K562 (cell line): ENCODE measurements at regions not wholly inside any gene's neighbourhood (a gene's known extent, or its start where the extent isn't known, plus 50 kb on each side); places are given as distances from the start of the nearest gene placed in this dataset.

ENCODE experiments used
- ATAC-seq: fragments of 200-7000 bp; cut with Tn5 transposase; 3 replicates; pipeline ENCODE4 v1.9.1; 2020; ENCODE audit warnings: moderate library complexity
- BruUV-seq: library from RNA; stranded (reverse); fragments of 400-500 nt; replicated peaks from 2 replicates; lab custom pipeline; 2021; lab: Mats Ljungman, UMichigan
- CTCF ChIA-PET: fragments of 300-600 bp; formaldehyde crosslinking; extraction: SDS; loops from one replicate; lab custom pipeline; 2021; ENCODE audit warnings: low intra/inter-chr PET ratio; lab: Yijun Ruan, JAX
- POLR2A ChIA-PET: fragments of 300-600, 350-650 bp; sonication (Branson Sonifier 250); formaldehyde crosslinking; extraction: SDS; loops from one replicate; lab custom pipeline; 2021; ENCODE audit warnings: antibody characterized with exemption, inconsistent platforms; lab: Yijun Ruan, JAX
- DNase-seq, 4 experiments: peaks; one replicate each; pipeline versions ENCODE4 v3.0.0 to v3.0.0-alpha.2; 2011 to 2018; ENCODE audit warnings: low spot score in 3 of 4, mixed read lengths in 3 of 4; ENCODE audit errors: extremely low read depth in 1 of 4
- FAIRE-seq: peaks from 2 replicates; lab custom pipeline; 2011; peaks lifted over from hg19 to GRCh38; lab: Jason Lieb, UNC
- H2AFZ ChIP-seq: 2 replicates; pipeline ENCODE4 v1.6.0; 2011; ENCODE audit warnings: low read depth, low read length, control low read depth, inconsistent platforms
- H3K27ac ChIP-seq: fragments of 200-600 bp; 3 replicates; pipeline ENCODE4 v1.8.0; 2011; ENCODE audit warnings: low read depth, mild to moderate bottlenecking, control low read depth, inconsistent platforms, low read length, moderate library complexity, mixed read lengths; ENCODE audit errors: extremely low read depth
- H3K27me3 ChIP-seq, 2 experiments: fragments of 300-600 bp in 1 of 2; 2 replicates in 1 of 2; 3 replicates in 1 of 2; pipeline versions ENCODE4 v1.6.0 to v1.8.0; 2011; ENCODE audit warnings: inconsistent platforms in 2 of 2, low read length in 2 of 2, mild to moderate bottlenecking in 1 of 2, mixed read lengths in 1 of 2, moderate library complexity in 1 of 2; ENCODE audit not compliant: control insufficient read depth in 2 of 2, insufficient read depth in 2 of 2
- H3K36me3 ChIP-seq: fragments of 300-600 bp; 3 replicates; pipeline ENCODE4 v1.8.0; 2011; ENCODE audit warnings: mild to moderate bottlenecking, low read length, inconsistent platforms; ENCODE audit not compliant: control insufficient read depth, insufficient read depth
- H3K4me1 ChIP-seq, 2 experiments: fragments of 200-600 bp in 1 of 2; replicated peaks in 1 of 2; 2 replicates in 1 of 2; 3 replicates in 1 of 2; pipeline versions ENCODE4 v1.5.1 to v1.8.0; 2011; ENCODE audit warnings: inconsistent platforms in 2 of 2, low read length in 2 of 2, mild to moderate bottlenecking in 1 of 2, mixed read lengths in 1 of 2, moderate library complexity in 1 of 2; ENCODE audit not compliant: control insufficient read depth in 2 of 2, insufficient read depth in 2 of 2
- H3K4me2 ChIP-seq: 2 replicates; pipeline ENCODE4 v1.6.1; 2011; ENCODE audit warnings: low read length, control low read depth, inconsistent platforms, mixed read lengths; ENCODE audit not compliant: insufficient read depth
- H3K4me3 ChIP-seq: fragments of 200-600 bp; sonication (generic), shearing (Covaris generic); 2 replicates; pipeline ENCODE4 v1.5.1; 2016; ENCODE audit warnings: control low read depth, inconsistent platforms
- H3K79me2 ChIP-seq: fragments of 200-600 bp; 3 replicates; pipeline ENCODE4 v1.8.0; 2011; ENCODE audit warnings: low read length, inconsistent platforms; ENCODE audit not compliant: control insufficient read depth, insufficient read depth
- H3K9ac ChIP-seq, 2 experiments: 2 replicates each; pipeline versions ENCODE4 v1.6.0 to v1.6.1; 2011; ENCODE audit warnings: low read depth in 2 of 2, low read length in 2 of 2, control low read depth in 1 of 2, inconsistent platforms in 1 of 2, mild to moderate bottlenecking in 1 of 2, mixed read lengths in 1 of 2; ENCODE audit not compliant: insufficient read depth in 1 of 2
- H3K9me1 ChIP-seq: one replicate; pipeline ENCODE4 v1.6.0; 2011; ENCODE audit warnings: inconsistent platforms, mild to moderate bottlenecking, low read length, moderate library complexity; ENCODE audit not compliant: control insufficient read depth, insufficient read depth
- H3K9me3 ChIP-seq: replicated peaks from 2 replicates; pipeline ENCODE4 v1.5.1; 2011; ENCODE audit warnings: low read depth, low read length, inconsistent platforms; ENCODE audit not compliant: control insufficient read depth, insufficient read depth
- H4K20me1 ChIP-seq: replicated peaks from 2 replicates; pipeline ENCODE4 v1.6.1; 2011; ENCODE audit warnings: low read length, inconsistent platforms, mixed read lengths; ENCODE audit not compliant: control insufficient read depth, insufficient read depth
- ERF ChIP-seq: fragments of 450-650 bp; formaldehyde crosslinking; IDR thresholded peaks from 2 replicates; pipeline ENCODE4 v1.4.0; 2020; ENCODE audit warnings: mild to moderate bottlenecking, mixed read lengths
- FOXM1 ChIP-seq, 2 experiments: fragments of 450-650 bp in 1 of 2; sonication (generic) in 1 of 2; formaldehyde crosslinking in 1 of 2; IDR thresholded peaks; 2 replicates each; pipeline versions ENCODE4 v1.6.1 to v1.9.0; 2017 to 2022; ENCODE audit warnings: low read depth in 2 of 2, mild to moderate bottlenecking in 2 of 2, missing genetic modification reagents in 1 of 2, moderate library complexity in 1 of 2
- MXI1 ChIP-seq: IDR thresholded peaks from 2 replicates; pipeline ENCODE4 v1.6.1; 2011; ENCODE audit warnings: low read depth, mild to moderate bottlenecking, improper control_type of control experiment, low read length
- POLR2G ChIP-seq: fragments of 200-400 bp; formaldehyde crosslinking; IDR thresholded peaks from 2 replicates; pipeline ENCODE4 v1.6.1; 2017; ENCODE audit warnings: low read depth, mild to moderate bottlenecking, antibody characterized with exemption, low read length, moderate library complexity
- RHOXF2B ChIP-seq: fragments of 250-450 bp; sonication (Bioruptor Pico); conservative IDR thresholded peaks from 2 replicates; pipeline ENCODE4 v1.5.1; 2021
- SAFB ChIP-seq: fragments of 200-400 bp; formaldehyde crosslinking; IDR thresholded peaks from 2 replicates; pipeline ENCODE4 v1.6.1; 2017; ENCODE audit warnings: low read depth, low read length, borderline replicate concordance
- SLC30A9 ChIP-seq: fragments of 250-450 bp; sonication (Bioruptor Pico); IDR thresholded peaks from 2 replicates; pipeline ENCODE4 v1.8.0; 2022; ENCODE audit warnings: mild to moderate bottlenecking, moderate library complexity
- TAF15 ChIP-seq: fragments of 200-400 bp; formaldehyde crosslinking; IDR thresholded peaks from 2 replicates; pipeline ENCODE4 v1.6.1; 2017; ENCODE audit warnings: mild to moderate bottlenecking, low read depth, low read length, moderate library complexity
- ZBTB2 ChIP-seq: fragments of 450-650 bp; IDR thresholded peaks from 2 replicates; pipeline ENCODE4 v1.6.1; 2016; ENCODE audit warnings: antibody characterized with exemption
- ZFP36 ChIP-seq: fragments of 150-350 bp; IDR thresholded peaks from 2 replicates; pipeline ENCODE4 v1.6.1; 2018; ENCODE audit warnings: low read length, low read depth; ENCODE audit not compliant: partially characterized antibody
- ZNF408 ChIP-seq: fragments of 250-450 bp; sonication (Bioruptor Pico); IDR thresholded peaks from 2 replicates; pipeline ENCODE4 v1.4.0; 2020; ENCODE audit warnings: low read depth, mild to moderate bottlenecking, moderate library complexity
- ZNF449 ChIP-seq: fragments of 250-450 bp; sonication (Bioruptor Pico); IDR thresholded peaks from 2 replicates; pipeline ENCODE4 v1.8.0; 2022; ENCODE audit warnings: moderate library complexity, mild to moderate bottlenecking, inconsistent platforms
- WGBS: fragments of 100-300 bp; shearing (Covaris generic); methylation state at CpG from one replicate; pipeline ENCODE4 v1.1.6; 2016; ENCODE audit warnings: low coverage, mixed read lengths; ENCODE audit not compliant: insufficient coverage; ENCODE audit errors: missing lambda C conversion rate; 5-methylcytosine and 5-hydroxymethylcytosine counted together
- in situ Hi-C: fragments of 300-500 bp; cut with MboI; formaldehyde crosslinking; loops from 4 replicates; pipeline ENCODE4 v1.15.0; 2018; ENCODE audit warnings: inconsistent platforms, mixed read lengths
- intact Hi-C: fragments of 100-400 bp; cut with micrococcal nuclease; formaldehyde crosslinking; loops from 2 replicates; pipeline ENCODE4 v1.14.2; 2022
- TF ChIP-seq, protein P1 (sequence below): IDR thresholded peaks from 3 replicates; pipeline ENCODE4 v1.6.1; 2011; ENCODE audit warnings: borderline replicate concordance, mild to moderate bottlenecking; ENCODE audit not compliant: insufficient read length, insufficient read depth
- TF ChIP-seq, protein P2 (sequence below): IDR thresholded peaks from 2 replicates; pipeline ENCODE4 v1.6.1; 2016; ENCODE audit warnings: missing genetic modification characterization, missing compliant biosample characterization

DNA sequence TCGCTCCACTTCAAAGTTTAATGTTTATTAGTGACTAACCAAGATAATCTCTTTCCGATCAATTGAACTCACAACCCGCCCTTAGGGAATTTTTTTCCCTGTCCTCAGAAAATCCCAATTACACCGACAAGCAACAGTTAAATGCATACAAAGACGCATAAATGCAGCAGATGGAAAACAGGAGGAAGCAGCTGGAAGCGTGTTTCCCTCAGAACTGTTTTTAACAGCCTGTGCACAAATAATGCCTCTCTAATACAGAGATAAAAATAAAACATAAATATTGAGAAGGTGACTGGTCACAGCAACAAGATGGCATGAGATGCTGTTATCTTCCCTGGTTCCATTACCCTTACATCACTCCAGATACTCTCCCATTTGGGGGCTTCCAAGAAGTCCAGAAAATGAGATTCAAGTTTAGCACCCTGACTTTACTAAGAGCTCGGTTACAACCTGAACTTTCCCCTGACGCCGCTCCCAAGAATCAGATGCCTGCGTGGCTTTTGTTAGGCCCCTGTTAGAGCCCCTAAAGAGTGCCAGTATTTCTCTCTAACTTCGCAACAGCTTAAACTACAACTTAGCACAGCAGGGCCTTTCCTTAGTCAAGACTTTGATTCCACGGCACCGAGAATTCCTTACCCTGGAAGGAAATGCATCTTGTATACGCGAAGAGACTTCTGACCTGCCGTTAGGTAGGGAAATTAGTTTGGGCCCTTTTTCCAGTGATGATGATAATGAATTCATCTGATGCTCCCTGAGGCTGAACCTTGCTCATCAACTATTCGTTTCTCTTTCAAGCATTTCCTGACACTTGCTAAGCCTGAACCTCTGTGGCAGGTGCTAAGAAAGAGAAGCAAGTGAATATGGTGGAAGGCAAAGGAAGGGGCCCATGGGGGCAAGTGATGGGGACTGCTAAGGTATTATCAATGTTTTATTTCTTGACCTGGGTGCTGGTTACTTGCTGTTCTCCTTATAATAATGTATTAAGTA lies 137.7 kb upstream of the SMYD2 start:
- no peak overlapping the region for H3K4me2 ChIP-seq
- H3K36me3 ChIP-seq = no peaks in the 10 kb centered on the region
- no peak overlapping the region for H3K4me3 ChIP-seq
- no peak overlapping the region for H3K27ac ChIP-seq
- H3K27me3 ChIP-seq = no peaks in the 10 kb centered on the region; a peak in 1 of 5 replicates
- in situ Hi-C loops = no loop called here
- POLR2A ChIA-PET = no interaction called here
- H3K9me3 ChIP-seq = no peaks in the 10 kb centered on the region
- no peak overlapping the region for H3K9ac ChIP-seq
- FAIRE-seq = no peak
- TF ChIP-seq RHOXF2B = no peak
- no peak for TF ChIP-seq ZNF408 (CRISPR knock-in tag)
- no peak for TF ChIP-seq TAF15
- TF ChIP-seq FOXM1 (IDR thresholded peaks at IDR 0.05; ENCODE audit: low read depth) = no peak
- no peak for TF ChIP-seq FOXM1 (CRISPR knock-in tag; IDR thresholded peaks at IDR 0.05; ENCODE audit: low read depth)
- TF ChIP-seq MXI1 = no peak
- no peak for TF ChIP-seq ZFP36
- no peak for TF ChIP-seq ERF
- TF ChIP-seq ZNF449 = no peak
- TF ChIP-seq, protein P1, sequence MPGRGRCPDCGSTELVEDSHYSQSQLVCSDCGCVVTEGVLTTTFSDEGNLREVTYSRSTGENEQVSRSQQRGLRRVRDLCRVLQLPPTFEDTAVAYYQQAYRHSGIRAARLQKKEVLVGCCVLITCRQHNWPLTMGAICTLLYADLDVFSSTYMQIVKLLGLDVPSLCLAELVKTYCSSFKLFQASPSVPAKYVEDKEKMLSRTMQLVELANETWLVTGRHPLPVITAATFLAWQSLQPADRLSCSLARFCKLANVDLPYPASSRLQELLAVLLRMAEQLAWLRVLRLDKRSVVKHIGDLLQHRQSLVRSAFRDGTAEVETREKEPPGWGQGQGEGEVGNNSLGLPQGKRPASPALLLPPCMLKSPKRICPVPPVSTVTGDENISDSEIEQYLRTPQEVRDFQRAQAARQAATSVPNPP = no peak
- TF ChIP-seq, protein P2, sequence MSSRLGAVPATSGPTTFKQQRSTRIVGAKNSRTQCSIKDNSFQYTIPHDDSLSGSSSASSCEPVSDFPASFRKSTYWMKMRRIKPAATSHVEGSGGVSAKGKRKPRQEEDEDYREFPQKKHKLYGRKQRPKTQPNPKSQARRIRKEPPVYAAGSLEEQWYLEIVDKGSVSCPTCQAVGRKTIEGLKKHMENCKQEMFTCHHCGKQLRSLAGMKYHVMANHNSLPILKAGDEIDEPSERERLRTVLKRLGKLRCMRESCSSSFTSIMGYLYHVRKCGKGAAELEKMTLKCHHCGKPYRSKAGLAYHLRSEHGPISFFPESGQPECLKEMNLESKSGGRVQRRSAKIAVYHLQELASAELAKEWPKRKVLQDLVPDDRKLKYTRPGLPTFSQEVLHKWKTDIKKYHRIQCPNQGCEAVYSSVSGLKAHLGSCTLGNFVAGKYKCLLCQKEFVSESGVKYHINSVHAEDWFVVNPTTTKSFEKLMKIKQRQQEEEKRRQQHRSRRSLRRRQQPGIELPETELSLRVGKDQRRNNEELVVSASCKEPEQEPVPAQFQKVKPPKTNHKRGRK (tag) = no peak
- no peak for TF ChIP-seq POLR2G
- no peak for TF ChIP-seq ZBTB2
- no peak for TF ChIP-seq SAFB
- no peak for TF ChIP-seq SLC30A9 (CRISPR knock-in tag)
- TF ChIP-seq, all 486 proteins: peak for 0
- Histone ChIP-seq H4K20me1 (no peaks in the 10 kb centered on the region), H3K4me1 (no peaks in the 10 kb centered on the region), H3K9me1 (no peaks in the 10 kb centered on the region), H3K79me2 (no peaks in the 10 kb centered on the region), H2AFZ (no peak overlapping the region)
- 1% methylated on average over 17 of the region's 17 CpGs for WGBS
- intact Hi-C loops = no loop called here
- DNase-seq (no peak), ATAC-seq (no peak)
- CTCF ChIA-PET = no interaction called here
- no TSS peak for BruUV-seq
